SKM-1 treated with dmso at 0.1 percent for 144 hours (cell line): ENCODE measurements at regions not wholly inside any gene's neighbourhood (a gene's known extent, or its start where the extent isn't known, plus 50 kb on each side); places are given as distances from the start of the nearest gene placed in this dataset.

Experiments used
- DNase-seq: peaks from one replicate; lab custom pipeline; 2025; ENCODE audit not compliant: unreplicated experiment; lab: John Stamatoyannopoulos, UW

GRCh38 chr2:15804246-15804619, 136.1 kb upstream of the MYCN start:
- no peak for DNase-seq

- DNase-seq: no peak
These were observed 135.7 kb upstream of the MYCN start for GRCh38 chr2:15804691-15805090.

GRCh38 chr2:15805206-15805605, 135.1 kb upstream of the MYCN start:
- DNase-seq: no peak

- DNase-seq: no peak
These were observed 134.6 kb upstream of the MYCN start for GRCh38 chr2:15805772-15806171.

- no peak for DNase-seq
These were observed 133.4 kb upstream of the MYCN start for GRCh38 chr2:15806801-15807417.

GRCh38 chr2:15807418-15808203, 132.7 kb upstream of the MYCN start:
- no peak for DNase-seq

GRCh38 chr2:15808204-15808910, 132.0 kb upstream of the MYCN start:
- DNase-seq: no peak

GRCh38 chr2:15808944-15809343, 131.4 kb upstream of the MYCN start:
- no peak for DNase-seq

- DNase-seq: no peak
These were observed 130.9 kb upstream of the MYCN start for GRCh38 chr2:15809404-15809803.

GRCh38 chr2:15810477-15811150, 129.7 kb upstream of the MYCN start:
- no peak for DNase-seq

- no peak for DNase-seq
These were observed 129.0 kb upstream of the MYCN start for GRCh38 chr2:15811367-15811766.

- no peak for DNase-seq
These were observed 128.1 kb upstream of the MYCN start for GRCh38 chr2:15812187-15812780.

GRCh38 chr2:15813481-15814266, 126.7 kb upstream of the MYCN start:
- DNase-seq: no peak

- DNase-seq: no peak
These were observed 125.9 kb upstream of the MYCN start for GRCh38 chr2:15814403-15814802.

- DNase-seq: no peak
These were observed 125.4 kb upstream of the MYCN start for GRCh38 chr2:15814946-15815345.

GRCh38 chr2:15816226-15816625, 124.1 kb upstream of the MYCN start:
- DNase-seq: no peak

- no peak for DNase-seq
These were observed 123.5 kb upstream of the MYCN start for GRCh38 chr2:15816674-15817406.

GRCh38 chr2:15817748-15818147, 122.6 kb upstream of the MYCN start:
- DNase-seq: no peak

GRCh38 chr2:15818318-15818753, 122.0 kb upstream of the MYCN start:
- no peak for DNase-seq

GRCh38 chr2:15818881-15819280, 121.5 kb upstream of the MYCN start:
- DNase-seq: no peak
